SK-N-SH (cell line): ENCODE measurements at regions not wholly inside any gene's neighbourhood (a gene's known extent, or its start where the extent isn't known, plus 50 kb on each side); places are given as distances from the start of the nearest gene placed in this dataset.

Source experiments
- CTCF ChIA-PET: fragments of 300-600, 350-600 bp; formaldehyde crosslinking; extraction: SDS; loops from one replicate; lab custom pipeline; 2021; lab: Yijun Ruan, JAX
- POLR2A ChIA-PET: fragments of 350-600 bp; sonication (Branson Sonifier 250); formaldehyde crosslinking; extraction: SDS; loops from one replicate; lab custom pipeline; 2020; ENCODE audit warnings: antibody characterized with exemption, inconsistent platforms; lab: Yijun Ruan, JAX
- DNase-seq: peaks from one replicate; pipeline ENCODE4 v3.0.0; 2012
- H2AFZ ChIP-seq: fragments of 200-600 bp; sonication (generic); 2 replicates; pipeline ENCODE4 v1.8.1; 2016; ENCODE audit warnings: antibody characterized with exemption, mild to moderate bottlenecking, low read depth
- H3F3A ChIP-seq: fragments of 200-600 bp; sonication (generic); replicated peaks from 2 replicates; pipeline ENCODE3; 2016; ENCODE audit warnings: antibody characterized with exemption, mild to moderate bottlenecking; ENCODE audit not compliant: insufficient read depth
- H3K27ac ChIP-seq, 2 experiments: fragments of 200-500 bp in 1 of 2; fragments of 200-600 bp in 1 of 2; sonication (Bioruptor generic) in 1 of 2; sonication (generic), shearing (Covaris generic) in 1 of 2; 2 replicates each; pipeline versions ENCODE4 v1.5.1 to v1.6.1; 2014 to 2016; ENCODE audit warnings: low read depth in 2 of 2, inconsistent platforms in 1 of 2, low read length in 1 of 2, mild to moderate bottlenecking in 1 of 2, mixed read lengths in 1 of 2
- H3K27me3 ChIP-seq: fragments of 200-600 bp; sonication (generic), shearing (Covaris generic); 2 replicates; pipeline ENCODE4 v1.6.1; 2016; ENCODE audit warnings: mixed run types; ENCODE audit not compliant: insufficient read depth
- H3K36me3 ChIP-seq, 2 experiments: fragments of 200-500 bp in 1 of 2; fragments of 200-600 bp in 1 of 2; sonication (Bioruptor generic) in 1 of 2; sonication (generic) in 1 of 2; replicated peaks in 1 of 2; 2 replicates each; pipeline versions ENCODE3 to v1.5.1; 2014 to 2016; ENCODE audit warnings: low read length in 1 of 2, mild to moderate bottlenecking in 1 of 2; ENCODE audit not compliant: insufficient read depth in 2 of 2, control insufficient read depth in 1 of 2
- H3K4me1 ChIP-seq, 2 experiments: fragments of 200-500 bp in 1 of 2; fragments of 200-600 bp in 1 of 2; sonication (Bioruptor generic) in 1 of 2; sonication (generic), shearing (Covaris generic) in 1 of 2; 2 replicates each; pipeline versions ENCODE4 v1.5.1 to v1.6.1; 2014 to 2016; ENCODE audit warnings: low read depth in 1 of 2, low read length in 1 of 2, mixed run types in 1 of 2; ENCODE audit not compliant: insufficient read depth in 2 of 2, control insufficient read depth in 1 of 2
- H3K4me2 ChIP-seq: fragments of 200-600 bp; sonication (generic), shearing (Covaris generic); 2 replicates; pipeline ENCODE4 v1.6.1; 2017; ENCODE audit warnings: mixed run types
- H3K4me3 ChIP-seq, 2 experiments: fragments of 200-500 bp in 1 of 2; fragments of 200-600 bp in 1 of 2; sonication (Bioruptor generic) in 1 of 2; sonication (generic), shearing (Covaris generic) in 1 of 2; 2 replicates each; pipeline versions ENCODE4 v1.5.1 to v1.8.1; 2014 to 2016; ENCODE audit warnings: low read depth in 2 of 2, inconsistent platforms in 1 of 2, low read length in 1 of 2, mild to moderate bottlenecking in 1 of 2, mixed read lengths in 1 of 2, moderate library complexity in 1 of 2
- H3K79me2 ChIP-seq: fragments of 200-600 bp; sonication (generic); 2 replicates; pipeline ENCODE4 v1.8.1; 2017; ENCODE audit warnings: mild to moderate bottlenecking; ENCODE audit not compliant: insufficient read depth
- H3K9ac ChIP-seq: fragments of 200-600 bp; sonication (generic); 2 replicates; pipeline ENCODE4 v1.6.1; 2017; ENCODE audit warnings: mixed run types
- H3K9me2 ChIP-seq: fragments of 200-600 bp; sonication (generic); 2 replicates; pipeline ENCODE4 v1.6.1; 2017; ENCODE audit warnings: mixed run types
- H3K9me3 ChIP-seq: fragments of 200-600 bp; sonication (generic); 2 replicates; pipeline ENCODE4 v1.6.1; 2017; ENCODE audit warnings: mixed run types, mild to moderate bottlenecking, moderate library complexity
- H4K20me1 ChIP-seq: fragments of 200-600 bp; sonication (generic); 2 replicates; pipeline ENCODE4 v1.6.1; 2017; ENCODE audit warnings: mild to moderate bottlenecking, mixed run types; ENCODE audit not compliant: insufficient read depth
- CHD2 ChIP-seq: fragments of 150-350 bp; IDR thresholded peaks from 2 replicates; pipeline ENCODE4 v1.6.1; 2018; ENCODE audit warnings: low read length; ENCODE audit not compliant: partially characterized antibody
- CTCF ChIP-seq: fragments of 200-600 bp; sonication (generic); IDR thresholded peaks from 2 replicates; pipeline ENCODE4 v1.6.1; 2017; ENCODE audit warnings: antibody characterized with exemption, mild to moderate bottlenecking, moderate library complexity
- ELF1 ChIP-seq: IDR thresholded peaks from 2 replicates; pipeline ENCODE4 v1.4.0; 2012
- FOSL2 ChIP-seq: IDR thresholded peaks from 2 replicates; pipeline ENCODE4 v1.4.0; 2012; ENCODE audit warnings: low read depth, mild to moderate bottlenecking, moderate library complexity, borderline replicate concordance
- FOXM1 ChIP-seq: IDR thresholded peaks from 2 replicates; pipeline ENCODE4 v1.4.0; 2012; ENCODE audit warnings: low read depth, mild to moderate bottlenecking
- MXI1 ChIP-seq: IDR thresholded peaks from 2 replicates; pipeline ENCODE4 v1.6.1; 2012; ENCODE audit warnings: mild to moderate bottlenecking, low read depth, low read length, improper control_type of control experiment
- NFIC ChIP-seq: IDR thresholded peaks from 2 replicates; pipeline ENCODE4 v1.4.0; 2012; ENCODE audit warnings: borderline replicate concordance
- NRF1 ChIP-seq: IDR thresholded peaks from 2 replicates; pipeline ENCODE4 v1.6.1; 2012; ENCODE audit warnings: low read depth, mild to moderate bottlenecking, low read length
- RFX5 ChIP-seq: IDR thresholded peaks from 2 replicates; pipeline ENCODE4 v1.6.1; 2012; ENCODE audit warnings: mild to moderate bottlenecking, improper control_type of control experiment, low read length
- RXRA ChIP-seq: IDR thresholded peaks from 2 replicates; pipeline ENCODE4 v1.4.0; 2012; ENCODE audit warnings: low read depth, mild to moderate bottlenecking, borderline replicate concordance
- SIN3A ChIP-seq: IDR thresholded peaks from 2 replicates; pipeline ENCODE4 v1.6.1; 2012; ENCODE audit warnings: low read depth, mild to moderate bottlenecking, low read length, moderate library complexity, borderline replicate concordance
- TAF1 ChIP-seq: IDR thresholded peaks from 2 replicates; pipeline ENCODE4 v1.6.1; 2012; ENCODE audit warnings: low read depth, mild to moderate bottlenecking, low read length, moderate library complexity, borderline replicate concordance
- TCF12 ChIP-seq: IDR thresholded peaks from 2 replicates; pipeline ENCODE4 v1.4.0; 2012
- USF2 ChIP-seq: fragments of 150-350 bp; IDR thresholded peaks from 2 replicates; pipeline ENCODE4 v1.6.1; 2017; ENCODE audit warnings: antibody characterized with exemption, low read length, low read depth, borderline replicate concordance
- WGBS: methylation state at CpG from one replicate; pipeline ENCODE4 v1.1.6; 2017; ENCODE audit warnings: low lambda C conversion rate; 5-methylcytosine and 5-hydroxymethylcytosine counted together

GRCh38 chr5:26625099-26625498, 413.3 kb downstream of the CDH9 start:
- Histone ChIP-seq H2AFZ (no peak overlapping the region), H4K20me1 (no peaks in the 10 kb centered on the region), H3K27me3 (no peaks in the 10 kb centered on the region), H3K36me3 (no peaks in the 10 kb centered on the region), H3K79me2 (no peaks in the 10 kb centered on the region), H3F3A (no peaks in the 10 kb centered on the region), H3K4me2 (no peak overlapping the region), H3K4me3 (no peak overlapping the region), H3K4me1 (no peaks in the 10 kb centered on the region), H3K9ac (no peak overlapping the region), H3K9me2 (no peaks in the 10 kb centered on the region), H3K9me3 (no peaks in the 10 kb centered on the region), H3K27ac (no peak overlapping the region)
- 4% methylated on average over 5 of the region's 5 CpGs for WGBS
- DNase-seq: no peak
- TF ChIP-seq CTCF (no peak), RXRA (no peak), FOSL2 (no peak), ELF1 (no peak), USF2 (no peak), SIN3A (no peak), NFIC (no peak), MXI1 (no peak), TAF1 (no peak), RFX5 (no peak), FOXM1 (no peak), NRF1 (no peak)
- POLR2A ChIA-PET: no interaction called here
- CTCF ChIA-PET: interaction anchor here (1.3 kb wide), 1 partner anchor 11 kb away, joined by 4 read pairs; no protein-coding TSS in a partner anchor

GRCh38 chr5:26622947-26623346, 415.4 kb downstream of the CDH9 start:
- ChIA-PET POLR2A (no interaction called here), CTCF (no interaction called here)
- Histone ChIP-seq H3F3A (no peaks in the 10 kb centered on the region), H3K4me2 (no peak overlapping the region), H3K4me1 (no peaks in the 10 kb centered on the region), H4K20me1 (no peaks in the 10 kb centered on the region), H3K27ac (no peak overlapping the region), H3K36me3 (no peaks in the 10 kb centered on the region), H3K9ac (no peak overlapping the region), H3K27me3 (no peaks in the 10 kb centered on the region), H2AFZ (no peak overlapping the region; the same call in 1 of the 2 replicates), H3K9me3 (no peaks in the 10 kb centered on the region), H3K4me3 (no peak overlapping the region), H3K79me2 (no peaks in the 10 kb centered on the region), H3K9me2 (no peaks in the 10 kb centered on the region)
- WGBS: 5% methylated on average over 3 of the region's 3 CpGs
- TF ChIP-seq FOSL2 (no peak), TCF12 (no peak), NRF1 (no peak), TAF1 (no peak), CHD2 (no peak), RXRA (no peak)
- no peak for DNase-seq
